Embryonic facial prominence (tissue), 1 donor: ENCODE measurements at regions not wholly inside any gene's neighbourhood (a gene's known extent, or its start where the extent isn't known, plus 50 kb on each side); places are given as distances from the start of the nearest gene placed in this dataset.
"Not testable (repeated sequence)": the region's sequence is repeated elsewhere in the genome, so short reads cannot be mapped to it uniquely, and the experiment has no call there.

Source experiments
- DNase-seq: peaks from one replicate; pipeline ENCODE4 v3.0.0-alpha.2; 2016; ENCODE audit errors: extremely low spot score

DNA sequence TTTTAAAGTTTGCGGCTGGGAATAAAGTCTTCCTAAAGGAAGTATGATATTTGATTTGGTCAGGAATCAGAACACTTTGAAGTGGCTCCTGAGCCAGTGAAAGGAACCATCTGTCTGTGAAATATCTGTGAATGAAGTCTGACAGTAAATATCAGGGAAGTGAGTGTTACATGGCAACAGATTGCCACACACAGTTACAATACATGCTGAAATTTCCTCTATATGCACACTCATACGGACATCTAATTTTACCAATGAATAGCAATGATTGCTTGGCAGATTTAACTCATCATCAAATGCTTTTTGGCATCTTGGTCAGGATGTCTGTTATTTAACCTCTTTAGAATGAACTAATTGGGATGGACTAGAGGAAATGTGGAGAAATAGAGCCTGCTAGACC, 1023.8 kb downstream of the FAT4 start:
- DNase-seq = no peak

DNA sequence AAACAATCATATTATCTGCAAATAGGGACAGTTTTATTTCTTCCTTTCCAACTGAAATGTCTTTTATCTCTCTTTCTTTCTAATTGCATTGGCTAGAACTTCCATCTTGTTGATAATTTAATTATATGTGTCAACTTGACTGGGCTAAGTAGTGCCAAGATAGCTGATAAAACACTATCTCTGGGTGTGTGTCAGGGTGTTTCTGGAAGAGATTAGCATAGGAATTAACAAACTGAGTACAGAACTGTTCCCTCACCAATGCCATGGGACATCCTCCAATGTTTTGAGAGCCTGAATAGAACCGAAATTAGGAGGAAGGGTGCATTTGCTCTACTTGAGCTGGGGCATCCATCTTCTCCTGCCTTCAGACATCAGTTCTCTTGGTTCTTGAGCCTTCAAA, 1027.2 kb downstream of the FAT4 start:
- no peak for DNase-seq

DNA sequence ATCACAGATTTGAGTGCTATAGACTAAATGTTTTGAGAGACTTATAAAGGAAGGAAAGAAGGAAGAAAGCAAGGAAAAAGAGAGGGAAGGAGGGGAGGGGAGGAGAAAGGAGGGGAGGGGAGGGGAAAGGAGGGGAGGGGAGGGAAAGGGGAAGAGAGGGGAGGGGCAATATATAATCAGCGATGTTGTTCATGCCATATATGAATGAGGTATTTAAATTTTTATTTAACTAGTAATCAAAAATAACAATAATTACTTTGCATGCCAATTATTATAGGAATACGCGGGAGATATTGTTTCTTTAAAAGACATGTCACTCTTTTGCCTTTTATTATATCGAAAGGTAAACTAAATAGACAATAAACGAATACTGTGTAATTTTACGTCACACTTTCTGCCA, 1029.7 kb downstream of the FAT4 start:
- DNase-seq = no peak

DNA sequence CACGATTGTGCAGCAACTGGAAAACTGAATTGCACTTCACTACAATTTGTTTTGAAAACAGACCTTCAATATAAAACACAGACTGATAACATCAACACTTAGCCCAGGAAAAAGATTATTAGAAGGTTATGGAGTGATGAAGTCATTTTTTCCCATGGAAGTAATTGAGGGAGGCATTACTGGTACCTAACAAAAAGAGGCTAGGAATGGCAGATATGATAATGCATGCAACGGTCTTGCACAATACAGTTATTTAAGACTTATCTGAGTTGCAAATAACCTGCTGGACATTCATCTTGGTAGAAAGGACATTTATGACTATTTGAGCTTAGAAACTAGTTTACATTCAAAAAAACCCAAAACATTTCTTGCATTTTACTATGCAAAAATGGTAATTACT, 1031.9 kb downstream of the FAT4 start:
- DNase-seq = no peak

DNA sequence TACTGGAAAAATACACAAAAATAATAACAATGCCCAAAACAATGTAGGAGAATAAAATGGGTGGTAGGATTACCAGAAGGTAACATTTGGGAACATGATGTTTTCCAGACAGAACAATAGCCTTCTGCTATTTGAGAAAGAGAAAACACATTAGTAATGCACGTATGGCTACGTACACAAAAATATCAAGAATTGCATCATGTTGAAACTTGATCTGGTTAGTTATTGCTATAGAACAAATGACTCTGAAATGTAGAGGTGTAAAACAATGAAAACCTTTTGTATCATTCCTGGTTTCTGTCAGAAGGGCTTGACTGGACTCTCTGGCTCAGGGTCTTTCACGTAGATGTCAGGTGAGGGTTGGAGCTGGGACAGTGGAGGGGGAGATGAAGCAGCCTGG, 1040.0 kb downstream of the FAT4 start:
- DNase-seq = no peak

DNA sequence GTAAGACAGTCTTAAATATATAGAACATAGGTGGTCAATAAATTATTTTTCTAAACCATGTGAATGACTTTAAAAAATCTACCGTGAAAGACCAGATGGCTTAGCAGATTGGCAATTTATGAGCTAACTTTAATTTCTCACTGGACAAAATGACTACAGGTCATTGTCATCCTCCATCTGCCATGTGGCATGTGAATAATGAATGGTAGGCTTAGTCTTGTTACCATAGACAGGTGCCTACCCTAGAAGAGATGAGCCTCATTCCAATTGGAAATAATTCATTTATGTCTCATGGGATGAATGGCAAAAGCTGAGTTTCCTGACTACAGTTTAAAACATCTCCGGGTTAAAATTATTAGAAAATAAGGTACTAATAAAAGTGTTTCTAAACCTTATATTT, 1043.3 kb downstream of the FAT4 start:
- DNase-seq = no peak

DNA sequence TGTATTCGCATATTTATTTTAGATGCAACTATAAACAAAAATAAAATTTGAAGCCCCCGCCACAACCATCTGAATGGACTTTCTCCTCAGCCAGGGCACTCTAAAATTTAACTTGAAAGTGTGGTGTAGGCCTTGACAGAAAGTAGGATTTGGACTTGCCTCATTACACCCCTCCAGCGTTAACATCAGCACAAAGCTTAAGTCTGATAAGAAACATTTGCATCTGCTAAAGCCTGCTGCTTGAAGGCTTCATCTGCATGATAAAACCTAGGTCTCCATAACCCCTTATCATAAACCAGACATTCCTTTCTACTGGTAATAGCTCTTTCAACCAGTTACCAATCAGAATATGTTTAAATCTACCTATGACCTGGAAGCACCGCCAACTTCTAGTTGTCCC, 1046.5 kb downstream of the FAT4 start:
- no peak for DNase-seq

DNA sequence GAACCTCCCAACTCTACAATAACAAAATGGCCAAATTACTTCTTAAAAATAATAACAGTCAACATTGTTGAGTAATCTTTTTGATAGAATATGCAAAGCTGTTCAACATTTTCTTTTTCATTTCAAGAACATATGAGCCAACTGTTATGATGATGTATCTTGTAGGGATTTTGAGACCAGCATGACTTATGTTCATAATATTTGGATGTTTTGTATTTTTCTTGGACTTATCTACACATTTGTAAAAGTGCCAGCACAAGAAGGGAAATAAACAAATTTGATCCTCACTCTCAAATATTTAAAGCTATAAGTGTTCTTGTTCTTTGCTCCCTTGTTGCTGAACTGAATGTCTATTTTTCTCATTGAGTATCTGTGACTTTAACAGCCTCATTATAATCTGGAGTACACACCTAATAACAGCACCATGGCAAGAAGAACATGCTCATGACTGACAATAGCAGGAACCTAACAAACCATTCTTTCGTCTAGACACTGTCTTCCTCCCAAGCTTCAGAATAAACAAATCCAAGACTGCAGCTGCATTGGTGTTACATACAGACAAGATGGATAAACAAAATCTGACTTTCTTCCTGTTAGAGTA, 1049.7 kb downstream of the FAT4 start:
- no peak for DNase-seq

DNA sequence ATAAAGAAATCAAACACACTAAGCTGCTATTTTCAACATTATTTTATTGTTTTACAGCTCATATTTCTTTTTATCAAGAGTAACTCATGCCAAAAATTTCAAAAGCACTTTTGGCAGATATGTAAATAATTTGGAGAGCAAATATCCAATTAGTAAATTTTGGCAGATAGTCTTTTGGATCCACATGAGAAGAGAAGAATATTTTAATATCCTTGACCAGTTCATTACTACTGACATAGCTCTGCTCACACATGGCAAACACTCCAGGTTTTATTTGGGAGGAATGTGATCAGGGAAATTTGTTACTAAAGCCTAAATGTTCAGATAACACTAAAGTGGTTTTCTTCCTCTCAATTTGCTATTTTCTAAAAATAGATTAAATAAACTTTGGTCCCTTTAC, 1054.3 kb downstream of the FAT4 start:
- DNase-seq = no peak

DNA sequence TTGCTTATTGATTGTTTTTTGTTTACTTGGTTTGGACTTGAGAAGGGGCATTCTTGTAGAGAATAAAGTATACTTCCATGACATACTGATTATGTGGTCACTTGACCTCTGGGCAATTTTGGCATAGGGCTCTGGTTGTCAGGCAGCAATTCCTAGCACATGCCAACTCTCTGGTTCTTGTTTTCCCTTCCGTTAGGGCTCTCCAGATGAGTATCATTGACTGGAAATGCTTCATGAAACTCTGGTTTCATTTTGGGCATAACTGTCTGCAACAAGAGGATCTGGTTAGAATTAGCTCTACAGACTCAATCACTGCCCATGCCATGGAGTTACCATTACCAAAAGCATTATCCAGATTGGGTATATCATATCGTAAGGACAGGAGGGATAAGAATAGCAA, 1057.9 kb downstream of the FAT4 start:
- no peak for DNase-seq

DNA sequence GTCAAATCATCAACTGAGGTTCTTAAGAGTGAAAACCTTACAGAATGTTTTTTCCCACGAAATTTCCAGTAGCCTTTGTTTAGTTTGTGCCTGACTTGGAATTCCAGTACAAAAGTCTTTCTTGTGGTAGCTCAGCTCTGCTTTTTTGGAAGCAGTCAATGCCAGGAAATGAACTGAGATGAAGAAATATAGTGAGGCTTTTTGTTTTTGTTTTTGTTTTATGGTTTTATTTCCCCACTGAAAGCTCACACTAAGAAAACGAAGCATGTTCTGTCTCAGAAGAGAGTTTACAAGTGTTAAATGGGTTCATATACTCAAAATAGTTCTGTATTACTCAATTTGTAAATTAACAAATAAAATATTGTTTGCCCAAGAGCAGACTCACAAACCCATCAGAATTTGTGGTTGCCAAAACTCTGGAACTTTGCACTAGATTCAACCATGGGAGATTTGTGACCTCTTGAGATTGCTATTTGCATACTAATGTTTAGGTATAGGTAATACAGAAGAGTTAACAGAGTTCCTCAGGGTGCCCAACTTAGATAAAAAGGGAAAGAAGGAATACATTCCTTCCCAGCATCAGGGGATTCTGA, 1060.8 kb downstream of the FAT4 start:
- no peak for DNase-seq

DNA sequence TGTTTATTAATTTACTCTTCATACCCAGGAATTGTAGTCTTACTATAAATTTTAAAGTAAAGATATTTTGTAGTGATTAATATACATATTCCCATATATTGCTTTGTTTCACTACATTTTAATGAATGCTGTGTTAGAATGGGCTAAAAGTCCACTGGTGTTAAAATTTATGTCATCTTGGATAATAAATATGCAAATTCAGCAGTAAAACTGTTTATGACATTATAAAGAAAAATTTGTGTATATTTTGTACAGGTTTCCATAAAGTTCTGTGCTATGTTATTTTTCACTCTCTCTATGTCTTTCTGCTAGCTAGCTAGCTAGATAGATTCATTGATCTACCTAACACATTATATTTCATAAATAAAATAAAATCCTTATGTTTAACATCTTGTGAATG, 1071.2 kb downstream of the FAT4 start:
- no peak for DNase-seq

DNA sequence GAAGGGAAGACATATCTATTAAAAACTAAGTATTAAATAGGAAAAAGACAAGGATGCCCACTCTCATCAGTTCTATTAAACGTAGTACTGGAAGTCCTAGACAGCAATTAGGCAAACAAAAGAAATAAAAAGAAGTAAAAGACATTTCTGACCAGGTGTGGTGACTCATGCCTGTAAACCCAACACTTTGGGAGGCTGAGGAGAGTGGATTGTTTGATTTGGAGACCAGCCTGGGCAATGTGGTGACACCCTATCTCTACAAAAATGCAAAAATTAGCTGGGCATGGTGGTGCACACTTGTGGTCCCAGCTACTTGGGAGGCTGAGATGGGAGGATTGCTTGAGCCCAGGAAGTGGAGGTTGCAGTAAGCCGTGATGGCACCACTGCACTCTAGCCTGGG, 1071.8 kb downstream of the FAT4 start:
- DNase-seq = no peak

DNA sequence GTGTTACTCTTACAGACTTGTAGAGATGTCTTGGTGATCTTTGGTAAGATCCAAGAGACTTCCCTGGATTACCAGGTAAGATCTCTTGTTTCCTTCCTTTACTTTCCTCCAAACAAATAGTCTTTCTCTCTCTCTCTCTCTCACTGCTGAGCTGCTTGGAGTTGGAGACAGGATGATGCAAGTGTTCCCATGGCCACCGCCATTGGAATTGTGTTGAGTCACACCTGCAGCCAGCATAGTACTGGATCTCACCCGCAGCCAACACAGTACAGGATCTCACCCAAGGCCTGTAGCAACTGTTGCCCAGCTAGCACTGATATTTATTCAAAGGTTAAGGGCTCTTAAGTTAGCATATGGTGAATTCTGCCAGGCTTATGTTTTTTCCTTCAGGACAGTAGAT, 1080.9 kb downstream of the FAT4 start:
- no peak for DNase-seq

DNA sequence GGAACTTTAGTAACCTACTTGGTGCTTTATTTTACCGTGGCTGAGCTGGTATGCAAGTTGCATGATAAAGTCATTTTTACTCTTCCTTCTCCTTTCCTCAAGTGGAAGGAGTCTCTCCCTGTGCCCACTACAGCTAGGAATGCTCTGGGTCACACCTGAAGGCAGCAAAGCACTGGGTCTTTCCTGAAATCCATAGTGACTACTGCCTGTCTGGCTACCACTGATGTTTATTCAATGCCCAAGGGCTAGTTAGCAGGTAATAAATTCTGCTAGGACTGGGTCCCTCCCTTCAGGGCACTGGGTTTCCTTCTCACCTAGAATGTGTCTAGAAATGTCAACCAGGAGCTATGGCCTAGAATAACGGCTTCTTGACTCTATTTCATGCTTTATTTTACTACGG, 1081.4 kb downstream of the FAT4 start:
- DNase-seq = no peak

DNA sequence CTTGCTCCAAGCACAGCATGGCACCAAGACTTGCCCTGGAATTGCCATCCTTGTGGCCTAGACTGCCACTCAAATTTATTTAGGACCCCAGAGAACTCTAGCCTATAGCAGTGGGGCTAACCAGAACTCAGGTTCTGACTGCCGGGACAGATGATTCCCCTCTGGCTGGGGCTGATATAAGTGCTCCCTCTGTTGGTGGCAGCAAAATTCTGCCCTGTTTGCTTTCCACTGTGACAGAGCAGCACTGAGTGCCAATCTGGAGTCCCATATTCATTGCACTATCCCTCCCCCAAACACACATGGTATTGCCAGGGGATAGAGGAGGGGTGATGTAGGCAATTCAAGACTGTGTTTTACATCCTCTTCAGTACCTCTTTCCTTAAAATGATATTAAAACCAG, 1081.9 kb downstream of the FAT4 start:
- no peak for DNase-seq

DNA sequence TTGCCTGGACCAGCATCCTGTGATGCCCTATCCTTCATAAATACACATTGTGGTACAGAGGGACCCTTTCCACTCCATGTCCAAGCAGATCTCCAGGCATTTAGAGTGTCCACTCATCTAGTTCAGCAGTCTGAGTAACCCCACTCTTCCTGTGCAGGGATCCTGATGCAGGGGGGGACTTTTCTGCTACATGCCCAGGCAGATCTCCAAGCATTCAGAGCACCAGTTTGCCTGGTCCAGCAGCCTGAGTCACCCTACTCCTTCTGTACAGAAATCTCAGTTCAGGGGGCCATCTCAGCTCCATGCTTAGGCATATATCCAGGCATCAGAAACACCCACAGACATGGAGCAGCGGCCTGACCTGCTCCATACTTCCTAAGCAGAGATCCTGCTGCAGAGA, 1089.8 kb downstream of the FAT4 start:
- DNase-seq = no peak

DNA sequence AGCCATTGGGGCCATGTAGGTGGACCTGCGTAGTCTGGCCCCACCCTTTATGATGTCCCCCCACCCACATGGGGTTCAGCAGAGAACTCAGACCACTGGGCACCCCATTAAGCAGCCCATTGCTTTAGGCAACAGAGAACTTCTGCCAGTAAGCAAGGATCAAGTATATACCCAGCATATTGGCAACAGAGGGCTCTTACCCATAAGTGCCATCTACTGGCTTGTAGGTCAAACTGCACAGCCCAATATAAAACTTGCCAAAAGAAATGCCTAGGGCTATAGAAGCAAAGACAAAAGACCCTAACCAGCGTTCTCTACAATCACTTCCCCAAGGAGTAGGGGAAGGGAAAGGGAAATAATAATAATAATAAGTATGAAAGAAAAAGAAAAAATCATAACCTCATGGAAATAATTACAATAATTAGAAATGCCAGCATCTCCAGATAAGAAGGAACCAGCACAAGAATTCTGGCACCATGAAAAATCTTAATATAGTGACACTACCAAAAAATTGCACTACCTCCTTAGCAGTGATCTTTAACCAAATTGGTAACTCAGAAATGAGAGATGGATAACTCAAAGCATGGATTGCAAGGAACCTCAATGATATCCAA, 1090.7 kb downstream of the FAT4 start:
- no peak for DNase-seq

DNA sequence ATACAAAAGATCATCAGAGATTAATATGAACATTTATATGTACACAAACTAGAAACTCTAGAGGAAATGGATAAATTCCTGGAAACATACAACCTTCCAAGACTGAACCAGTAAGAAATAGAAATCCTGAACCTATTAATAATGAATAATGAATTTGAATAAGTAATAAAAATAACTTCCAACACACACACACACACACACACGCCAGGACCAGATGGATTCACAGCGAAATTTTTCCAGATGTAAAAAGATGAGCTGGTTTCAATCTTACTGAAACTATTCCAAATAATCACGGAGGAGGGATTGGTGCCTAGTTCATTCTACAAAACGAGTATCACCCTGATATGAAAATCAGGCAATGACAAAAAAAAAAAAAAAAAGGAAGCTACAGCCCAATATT, 1095.0 kb downstream of the FAT4 start:
- no peak for DNase-seq

DNA sequence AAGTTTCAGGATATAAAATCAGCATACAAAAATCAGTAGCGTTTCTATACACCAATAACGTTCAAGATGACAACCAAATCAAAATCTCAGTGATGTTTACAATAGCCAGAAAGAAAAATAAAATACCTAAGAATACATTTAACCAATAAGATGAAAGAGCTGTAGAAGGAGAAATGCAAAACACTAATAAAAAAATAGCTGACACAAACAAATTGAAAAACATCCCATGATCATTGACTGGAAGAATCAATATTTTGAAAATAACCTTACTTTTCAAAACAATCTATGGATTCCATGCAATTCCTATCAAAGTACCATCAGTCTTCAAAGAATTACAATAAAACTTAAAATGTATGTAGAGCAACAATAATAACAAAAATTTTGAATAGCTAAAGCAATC, 1096.3 kb downstream of the FAT4 start:
- no peak for DNase-seq

DNA sequence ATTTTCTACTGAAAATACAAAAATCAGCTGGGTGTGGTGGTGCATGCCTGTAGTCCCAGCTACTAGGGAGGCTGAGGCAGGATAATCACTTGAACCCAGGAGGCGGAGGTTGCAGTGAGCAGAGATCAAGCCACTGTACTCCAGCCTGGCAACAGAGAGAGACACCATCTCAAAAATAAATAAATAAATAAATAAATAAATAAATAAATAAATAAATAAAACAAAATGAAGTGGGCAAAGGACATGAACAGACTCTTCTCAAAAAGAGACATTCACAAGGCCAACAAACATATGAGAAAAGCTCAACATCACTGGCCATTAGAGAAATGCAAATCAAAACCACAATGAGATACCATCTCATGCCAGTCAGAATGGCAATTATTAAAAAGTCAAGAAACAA, 1097.6 kb downstream of the FAT4 start:
- not testable (repeated sequence) for DNase-seq

DNA sequence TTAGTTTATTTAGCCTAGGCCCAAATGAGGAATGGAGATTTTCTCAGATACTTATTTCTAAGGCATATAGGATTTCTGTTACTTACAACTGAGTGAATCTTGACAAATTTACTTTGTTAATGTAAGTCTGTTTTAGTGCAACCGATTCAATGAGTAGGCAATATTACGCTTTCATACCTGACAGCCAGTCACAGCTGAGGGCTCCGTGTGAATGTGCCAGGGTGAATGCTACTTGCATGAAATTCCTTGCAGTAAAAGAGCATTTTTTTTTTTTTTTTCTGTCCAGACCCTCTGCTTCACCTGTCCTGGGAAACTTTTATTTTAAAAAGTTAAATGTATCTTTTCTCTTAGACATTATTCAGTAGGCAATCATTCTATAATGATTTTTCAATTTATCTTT, 1100.0 kb downstream of the FAT4 start:
- no peak for DNase-seq

DNA sequence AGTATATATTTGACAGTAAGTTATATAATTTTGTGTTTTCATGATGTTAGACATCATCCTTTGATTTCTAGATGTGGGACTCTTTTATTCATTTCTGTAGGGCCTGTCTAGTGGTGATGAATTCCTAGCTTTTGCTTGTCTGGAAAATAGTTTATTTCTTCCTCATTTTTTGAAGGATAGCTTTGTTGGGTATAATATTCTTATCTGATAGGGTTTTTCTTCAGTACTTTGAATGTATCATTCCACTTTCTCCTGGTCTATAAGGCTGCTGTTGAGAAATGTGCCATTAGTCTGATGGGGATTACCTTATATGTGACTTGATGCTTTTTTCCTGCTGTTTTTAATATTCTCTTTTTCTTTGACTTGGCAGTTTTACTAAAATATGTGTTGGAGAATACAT, 1104.5 kb downstream of the FAT4 start:
- no peak for DNase-seq

DNA sequence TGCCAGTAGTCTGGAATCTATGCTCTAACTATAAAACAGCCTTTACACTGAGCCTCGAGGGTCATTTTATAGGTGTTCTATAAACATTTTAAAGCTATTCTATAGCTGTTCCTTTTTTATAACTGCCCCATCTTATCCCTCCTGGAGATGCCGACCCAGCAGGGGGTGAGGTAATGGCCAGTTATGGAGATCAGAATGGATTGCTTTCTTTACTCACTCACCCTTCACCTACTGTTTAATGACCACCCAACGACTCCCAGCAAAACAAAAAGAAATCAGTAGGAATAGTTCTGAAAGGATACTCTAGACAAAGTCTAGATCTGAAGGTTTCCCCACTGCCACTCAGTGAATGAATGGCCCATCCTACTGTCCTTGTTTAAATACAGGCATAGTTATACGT, 1113.1 kb downstream of the FAT4 start:
- DNase-seq = no peak
